ENCODE measurements at regions not wholly inside any gene's neighbourhood (a gene's known extent, or its start where the extent isn't known, plus 50 kb on each side); places are given as distances from the start of the nearest gene placed in this dataset.

GRCh38 chr22:48270731-48271130 is 1508.3 kb downstream of the TBC1D22A start:
- no peak overlapping the region for H4K8ac ChIP-seq (ENCODE audit: low read depth in 2 of 2, low read length in 2 of 2)
- no peak overlapping the region for H3K18ac ChIP-seq (ENCODE audit: low read depth, low read length)
- H2BK120ac ChIP-seq (ENCODE audit: low read depth, low read length) = no peak overlapping the region
- no peak overlapping the region for H2BK5ac ChIP-seq (ENCODE audit: low read depth, low read length, poor library complexity, severe bottlenecking)
- ChIA-PET CTCF (no interaction called here), POLR2A (ENCODE audit: unreplicated experiment) (no interaction called here)
- intact Hi-C loops (cut with micrococcal nuclease) (no loop called here), dilution Hi-C loops (cut with HindIII; ENCODE audit: low sequenced_read_pairs, unreplicated experiment) (no loop called here), in situ Hi-C loops (cut with MboI; ENCODE audit: low sequenced_read_pairs) (no loop called here)
- ATAC-seq (ENCODE audit: low read depth) (no peak), DNase-seq (no peak)
- no peak overlapping the region for H2AK9ac ChIP-seq (replicated peaks; ENCODE audit: low read depth, low read length, poor library complexity)
- no peaks in the 10 kb centered on the region for H4K20me1 ChIP-seq (ENCODE audit: insufficient read depth, low read length)
- H3K36me3 ChIP-seq (ENCODE audit: control insufficient read depth, insufficient read depth, low read length) = no peaks in the 10 kb centered on the region
- TF ChIP-seq NFE2L2 (IDR thresholded peaks at IDR 0.05; ENCODE audit: low read depth, low read length) = no peak
- TF ChIP-seq MAFK (IDR thresholded peaks at IDR 0.05; ENCODE audit: low read depth, low read length) = no peak
- no peak for TF ChIP-seq MXI1 (IDR thresholded peaks at IDR 0.05; ENCODE audit: borderline replicate concordance, low read depth, low read length)
- TF ChIP-seq ELK1 (IDR thresholded peaks at IDR 0.05; ENCODE audit: borderline replicate concordance, low read depth, low read length) = no peak
- TF ChIP-seq CHD1 (IDR thresholded peaks at IDR 0.05; ENCODE audit: low read depth, low read length) = no peak
- TF ChIP-seq SMC3 (IDR thresholded peaks at IDR 0.05; ENCODE audit: low read depth, low read length) = no peak
- H3K4me3 ChIP-seq (ENCODE audit: insufficient read depth, low read depth, low read length) = no peak overlapping the region
- no peak overlapping the region for H3K14ac ChIP-seq (replicated peaks; ENCODE audit: low read depth, low read length)
- H3K56ac ChIP-seq (ENCODE audit: extremely low read depth, insufficient read depth, low read length) = no peak overlapping the region
- H3K79me1 ChIP-seq (ENCODE audit: low read depth in 1 of 2, low read length in 2 of 2) = no peaks in the 10 kb centered on the region
- no peak overlapping the region for H3K9ac ChIP-seq (ENCODE audit: low read depth, low read length)
- H3K27me3 ChIP-seq (ENCODE audit: control insufficient read depth, insufficient read depth, low read length) = no peaks in the 10 kb centered on the region
- H3K23ac ChIP-seq (ENCODE audit: low read depth, low read length) = no peak overlapping the region
- H3K9me1 ChIP-seq (ENCODE audit: insufficient read depth, low read length) = no peaks in the 10 kb centered on the region
- no peaks in the 10 kb centered on the region for H3K4me1 ChIP-seq (ENCODE audit: control insufficient read depth, insufficient read depth, low read length)
- no peak overlapping the region for H2AFZ ChIP-seq (replicated peaks; ENCODE audit: low read length, poor library complexity)
- no peak overlapping the region for H3K4me2 ChIP-seq (ENCODE audit: low read depth, low read length)
- H2BK15ac ChIP-seq (ENCODE audit: low read depth, low read length) = no peak overlapping the region
- peaks cover 60% of the 10 kb centered on the region for H3K9me3 ChIP-seq (ENCODE audit: control insufficient read depth, insufficient read depth, low read length)
- H3K27ac ChIP-seq (ENCODE audit: insufficient read depth, low read length) = no peak overlapping the region
- no peak overlapping the region for H3K4ac ChIP-seq (ENCODE audit: low read depth, low read length)
- H2BK20ac ChIP-seq (ENCODE audit: low read depth, low read length) = no peak overlapping the region
- no TSS peak for BruUV-seq (replicated peaks)
- WGBS, 2 experiments (ENCODE audit: extremely low coverage in 2 of 2, insufficient read length in 1 of 2) = 80% methylated on average over 1 of the region's 6 CpGs; no CpG with 5 or more reads in 1 of the 2 experiments
- H4K91ac ChIP-seq (ENCODE audit: insufficient read depth, low read depth, low read length) = no peak overlapping the region
- H2AK5ac ChIP-seq (ENCODE audit: low read depth, low read length) = no peak overlapping the region
- H4K5ac ChIP-seq (ENCODE audit: low read depth, low read length) = no peak overlapping the region

All from IMR-90 (cell line).